Caco-2 (cell line): ENCODE measurements at regions not wholly inside any gene's neighbourhood (a gene's known extent, or its start where the extent isn't known, plus 50 kb on each side); places are given as distances from the start of the nearest gene placed in this dataset.

Experiments used
- BruUV-seq: library from RNA; stranded (reverse); fragments of 400-500 nt; replicated peaks from 2 replicates; lab custom pipeline; 2021; lab: Mats Ljungman, UMichigan
- CTCF ChIA-PET: fragments of 300-600 bp; sonication (Branson Sonifier 250); formaldehyde crosslinking; loops from one replicate; lab custom pipeline; 2022; ENCODE audit warnings: antibody characterized with exemption; lab: Charles Lee
- POLR2A ChIA-PET: fragments of 300-600 bp; sonication (Branson Sonifier 250); formaldehyde crosslinking; loops from one replicate; lab custom pipeline; 2022; ENCODE audit warnings: antibody characterized with exemption; lab: Charles Lee
- DNase-seq, 2 experiments: peaks; one replicate each; pipeline versions ENCODE4 v3.0.0 to v3.0.0-alpha.2; 2020 to 2022
- H3K27me3 ChIP-seq: replicated peaks from 2 replicates; pipeline ENCODE4 v1.6.0; 2011; ENCODE audit warnings: low read length; ENCODE audit not compliant: control insufficient read depth, insufficient read depth
- H3K36me3 ChIP-seq: 2 replicates; pipeline ENCODE4 v1.5.1; 2011; ENCODE audit warnings: low read length; ENCODE audit not compliant: control insufficient read depth, insufficient read depth
- H3K4me1 ChIP-seq: fragments of 250-450 bp; sonication (Bioruptor Pico); 2 replicates; pipeline ENCODE4 v1.5.1; 2020; ENCODE audit warnings: mild to moderate bottlenecking
- H3K4me3 ChIP-seq: 2 replicates; pipeline ENCODE4 v1.5.1; 2011; ENCODE audit warnings: low read depth, mild to moderate bottlenecking, control low read depth, low read length
- H3K9me3 ChIP-seq: fragments of 250-450 bp; sonication (Bioruptor Pico); 2 replicates; pipeline ENCODE4 v1.5.1; 2020; ENCODE audit warnings: mild to moderate bottlenecking, moderate library complexity
- H3K27ac Mint-ChIP-seq: one replicate; pipeline ENCODE4 v1.8.0; 2022; ENCODE audit warnings: mixed read lengths; ENCODE audit not compliant: unreplicated experiment
- H3K27me3 Mint-ChIP-seq: one replicate; pipeline ENCODE4 v1.8.0; 2022; ENCODE audit warnings: mixed read lengths; ENCODE audit not compliant: insufficient read depth, unreplicated experiment
- H3K36me3 Mint-ChIP-seq: one replicate; pipeline ENCODE4 v1.8.0; 2022; ENCODE audit warnings: mild to moderate bottlenecking, mixed read lengths; ENCODE audit not compliant: insufficient read depth, unreplicated experiment
- H3K4me1 Mint-ChIP-seq: one replicate; pipeline ENCODE4 v1.8.0; 2022; ENCODE audit warnings: low read depth, mixed read lengths; ENCODE audit not compliant: unreplicated experiment
- H3K4me3 Mint-ChIP-seq: one replicate; pipeline ENCODE4 v1.8.0; 2022; ENCODE audit warnings: mild to moderate bottlenecking, moderate library complexity, mixed read lengths; ENCODE audit not compliant: unreplicated experiment
- H3K9me3 Mint-ChIP-seq: one replicate; pipeline ENCODE4 v1.8.0; 2022; ENCODE audit warnings: mixed read lengths; ENCODE audit not compliant: unreplicated experiment
- intact Hi-C: fragments of 100-400 bp; cut with micrococcal nuclease; formaldehyde crosslinking; loops from one replicate; pipeline ENCODE4 v1.10.0; 2022; ENCODE audit not compliant: unreplicated experiment
- TF ChIP-seq, protein P1 (sequence below), 2 experiments: fragments of 200-600 bp in 1 of 2; IDR thresholded peaks; 1 replicate in 1 of 2; 2 replicates in 1 of 2; pipeline versions ENCODE4 v1.5.1 to v1.8.0; 2011 to 2022; ENCODE audit warnings: antibody characterized with exemption in 1 of 2, control low read depth in 1 of 2, inconsistent platforms in 1 of 2, low read depth in 1 of 2, low read length in 1 of 2, mild to moderate bottlenecking in 1 of 2, moderate library complexity in 1 of 2; ENCODE audit not compliant: insufficient read depth in 1 of 2, severe bottlenecking in 1 of 2, unreplicated experiment in 1 of 2

DNA sequence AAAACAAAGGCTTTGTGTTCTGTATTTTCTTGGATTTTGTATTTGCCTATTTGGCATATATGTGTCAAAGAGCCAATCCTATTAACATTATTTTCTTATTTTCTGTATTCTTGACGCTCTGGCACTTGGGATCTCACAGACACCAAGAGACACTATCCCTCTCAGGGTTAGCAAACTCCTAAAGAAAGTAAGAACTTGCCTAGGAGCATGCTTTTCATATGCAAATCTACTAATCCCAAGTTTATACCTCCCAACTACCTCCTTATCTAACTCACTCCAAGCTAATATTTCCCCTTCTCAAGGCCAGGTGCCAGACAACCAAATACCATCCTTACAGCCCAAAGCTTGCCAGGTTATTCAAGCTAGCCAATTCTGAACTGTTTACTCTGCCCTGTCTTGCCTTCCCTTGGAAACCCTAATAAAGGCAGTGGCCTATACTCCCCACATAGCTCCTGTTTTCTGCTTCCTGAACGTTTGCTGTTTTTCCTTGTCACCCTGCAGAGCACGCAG is 455.4 kb upstream of the ANO3 start:
- H3K4me3 Mint-ChIP-seq, result no peak overlapping the region
- CTCF ChIA-PET, result no interaction called here
- BruUV-seq, result no TSS peak

DNA sequence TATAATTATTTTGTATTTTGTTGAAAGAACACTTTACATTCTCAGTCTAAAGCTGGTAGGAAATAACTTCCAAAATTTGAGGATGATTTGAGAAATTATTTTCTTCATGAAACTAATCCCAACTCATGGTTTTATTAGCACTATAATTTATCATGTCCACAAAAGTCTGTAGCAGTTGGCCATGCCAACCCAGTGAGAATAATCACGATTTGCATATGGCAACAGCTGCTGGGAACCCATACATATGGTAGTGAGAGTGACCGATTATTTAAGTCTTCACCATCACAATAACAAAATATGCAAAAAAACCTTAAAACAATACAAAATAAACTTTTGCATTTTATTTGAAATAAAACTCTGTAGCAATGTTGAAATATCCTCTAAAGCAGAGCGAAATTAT is 445.9 kb upstream of the ANO3 start:
- no peaks in the 10 kb centered on the region for H3K4me1 Mint-ChIP-seq
- Histone ChIP-seq H3K9me3 (no peaks in the 10 kb centered on the region), H3K4me3 (no peak overlapping the region), H3K27me3 (no peaks in the 10 kb centered on the region), H3K36me3 (no peaks in the 10 kb centered on the region), H3K4me1 (no peaks in the 10 kb centered on the region)
- ChIA-PET POLR2A (no interaction called here), CTCF (no interaction called here)
- no peak overlapping the region for H3K4me3 Mint-ChIP-seq
- no peaks in the 10 kb centered on the region for H3K27me3 Mint-ChIP-seq
- no peaks in the 10 kb centered on the region for H3K36me3 Mint-ChIP-seq
- no TSS peak for BruUV-seq
- TF ChIP-seq, protein P1, sequence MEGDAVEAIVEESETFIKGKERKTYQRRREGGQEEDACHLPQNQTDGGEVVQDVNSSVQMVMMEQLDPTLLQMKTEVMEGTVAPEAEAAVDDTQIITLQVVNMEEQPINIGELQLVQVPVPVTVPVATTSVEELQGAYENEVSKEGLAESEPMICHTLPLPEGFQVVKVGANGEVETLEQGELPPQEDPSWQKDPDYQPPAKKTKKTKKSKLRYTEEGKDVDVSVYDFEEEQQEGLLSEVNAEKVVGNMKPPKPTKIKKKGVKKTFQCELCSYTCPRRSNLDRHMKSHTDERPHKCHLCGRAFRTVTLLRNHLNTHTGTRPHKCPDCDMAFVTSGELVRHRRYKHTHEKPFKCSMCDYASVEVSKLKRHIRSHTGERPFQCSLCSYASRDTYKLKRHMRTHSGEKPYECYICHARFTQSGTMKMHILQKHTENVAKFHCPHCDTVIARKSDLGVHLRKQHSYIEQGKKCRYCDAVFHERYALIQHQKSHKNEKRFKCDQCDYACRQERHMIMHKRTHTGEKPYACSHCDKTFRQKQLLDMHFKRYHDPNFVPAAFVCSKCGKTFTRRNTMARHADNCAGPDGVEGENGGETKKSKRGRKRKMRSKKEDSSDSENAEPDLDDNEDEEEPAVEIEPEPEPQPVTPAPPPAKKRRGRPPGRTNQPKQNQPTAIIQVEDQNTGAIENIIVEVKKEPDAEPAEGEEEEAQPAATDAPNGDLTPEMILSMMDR (IDR thresholded peaks at IDR 0.05; ENCODE audit: insufficient read depth in 1 of 2, low read depth in 1 of 2, low read length in 1 of 2, severe bottlenecking in 1 of 2, unreplicated experiment in 1 of 2), result no peak
- intact Hi-C loops, result no loop called here
- DNase-seq, result no peak
- H3K9me3 Mint-ChIP-seq, result no peaks in the 10 kb centered on the region
- H3K27ac Mint-ChIP-seq, result no peak overlapping the region

More for the DNA sequence above, 455.4 kb upstream of the ANO3 start:
- intact Hi-C loops, result no loop called here
- H3K36me3 ChIP-seq, result no peaks in the 10 kb centered on the region
- Mint-ChIP-seq H3K9me3 (no peaks in the 10 kb centered on the region), H3K27me3 (no peaks in the 10 kb centered on the region), H3K27ac (no peak overlapping the region), H3K36me3 (no peaks in the 10 kb centered on the region), H3K4me1 (no peaks in the 10 kb centered on the region)
- H3K4me1 ChIP-seq, result no peaks in the 10 kb centered on the region
- DNase-seq, result no peak
- no peaks in the 10 kb centered on the region for H3K9me3 ChIP-seq
- TF ChIP-seq, protein P1 (IDR thresholded peaks at IDR 0.05; ENCODE audit: insufficient read depth in 1 of 2, low read depth in 1 of 2, low read length in 1 of 2, severe bottlenecking in 1 of 2, unreplicated experiment in 1 of 2), result no peak
- POLR2A ChIA-PET, result no interaction called here
- no peaks in the 10 kb centered on the region for H3K27me3 ChIP-seq
- H3K4me3 ChIP-seq, result no peak overlapping the region

DNA sequence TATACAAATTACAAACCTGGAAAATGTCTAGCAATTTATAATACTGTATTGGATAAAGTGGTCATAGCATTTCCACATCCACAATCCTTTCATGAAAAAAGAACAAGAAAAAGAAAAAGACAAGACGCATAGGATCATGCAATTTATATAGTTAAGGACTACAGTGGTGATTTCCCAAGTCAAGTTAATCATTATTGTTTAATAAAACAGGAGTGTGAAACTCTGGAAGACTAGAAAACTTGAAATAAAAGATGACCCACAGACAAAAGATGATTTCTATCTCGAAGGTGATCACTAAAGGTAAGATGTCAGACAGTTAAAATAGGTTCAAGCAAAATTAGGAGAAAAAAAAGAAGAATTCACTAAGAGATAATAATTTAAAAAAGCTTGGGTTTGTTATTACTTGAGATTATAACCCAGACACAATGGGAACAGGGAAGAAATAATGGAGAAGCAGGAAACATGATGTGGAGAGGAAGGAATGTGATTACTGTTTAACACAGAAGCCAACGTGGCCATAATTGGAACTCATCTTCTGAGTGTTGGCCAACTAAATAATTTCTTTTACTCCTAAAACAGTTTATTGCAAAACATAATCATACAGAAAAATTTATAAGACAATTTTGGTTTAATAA is 441.2 kb upstream of the ANO3 start:
- Mint-ChIP-seq H3K27me3 (no peaks in the 10 kb centered on the region), H3K9me3 (no peaks in the 10 kb centered on the region), H3K4me3 (no peak overlapping the region), H3K4me1 (no peaks in the 10 kb centered on the region), H3K36me3 (no peaks in the 10 kb centered on the region), H3K27ac (no peak overlapping the region)
- H3K9me3 ChIP-seq, result no peaks in the 10 kb centered on the region
- ChIA-PET POLR2A (no interaction called here), CTCF (no interaction called here)
- no peaks in the 10 kb centered on the region for H3K27me3 ChIP-seq
- DNase-seq, result no peak
- no peak overlapping the region for H3K4me3 ChIP-seq
- intact Hi-C loops, result no loop called here
- no peaks in the 10 kb centered on the region for H3K4me1 ChIP-seq
- TF ChIP-seq, protein P1 (IDR thresholded peaks at IDR 0.05; ENCODE audit: insufficient read depth in 1 of 2, low read depth in 1 of 2, low read length in 1 of 2, severe bottlenecking in 1 of 2, unreplicated experiment in 1 of 2), result no peak
- no peaks in the 10 kb centered on the region for H3K36me3 ChIP-seq
- BruUV-seq, result no TSS peak
